CD4-positive, alpha-beta T cell (primary cell): ENCODE measurements at regions not wholly inside any gene's neighbourhood (a gene's known extent, or its start where the extent isn't known, plus 50 kb on each side); places are given as distances from the start of the nearest gene placed in this dataset.

Experiments
- ATAC-seq: fragments of 200-7000 bp; cut with Tn5 transposase; one replicate; pipeline ENCODE4 v1.10.0; 2022; ENCODE audit warnings: mild to moderate bottlenecking; ENCODE audit not compliant: poor library complexity
- CTCF ChIA-PET: fragments of 350-600 bp; sonication (Branson Sonifier 250); formaldehyde crosslinking; loops from one replicate; lab custom pipeline; 2021; ENCODE audit warnings: antibody characterized with exemption, inconsistent platforms; lab: Charles Lee
- POLR2A ChIA-PET: fragments of 350-600 bp; sonication (Branson Sonifier 250); formaldehyde crosslinking; loops from one replicate; lab custom pipeline; 2021; ENCODE audit warnings: antibody characterized with exemption, inconsistent platforms; lab: Charles Lee
- DNase-seq, 14 experiments: peaks; one replicate each; pipeline ENCODE4 v3.0.0-alpha.2; 2013 to 2020; ENCODE audit warnings: mixed read lengths in 2 of 14
- H3K27ac ChIP-seq, 2 donors: one replicate each; pipeline versions ENCODE4 v1.5.1 to v1.7.0; 2013; ENCODE audit warnings: low read length in 2 of 2, low read depth in 1 of 2, mild to moderate bottlenecking in 1 of 2
- H3K27me3 ChIP-seq, 2 experiments: 1 replicate in 1 of 2; 2 replicates in 1 of 2; pipeline versions ENCODE4 v1.6.1 to v1.7.0; 2013; ENCODE audit warnings: low read length in 2 of 2, control low read depth in 1 of 2, mild to moderate bottlenecking in 1 of 2, moderate library complexity in 1 of 2; ENCODE audit not compliant: insufficient read depth in 2 of 2, control insufficient read depth in 1 of 2
- H3K36me3 ChIP-seq: one replicate; pipeline ENCODE4 v1.6.1; 2013; ENCODE audit warnings: low read length, control low read depth; ENCODE audit not compliant: insufficient read depth
- H3K4me1 ChIP-seq: one replicate; pipeline ENCODE4 v1.6.1; 2013; ENCODE audit warnings: low read length, control low read depth; ENCODE audit not compliant: insufficient read depth
- H3K4me3 ChIP-seq: one replicate; pipeline ENCODE4 v1.5.1; 2013; ENCODE audit warnings: mild to moderate bottlenecking, low read length, moderate library complexity
- H3K9me3 ChIP-seq, 2 experiments: 1 replicate in 1 of 2; 2 replicates in 1 of 2; pipeline versions ENCODE4 v1.6.1 to v1.7.0; 2013; ENCODE audit warnings: low read length in 2 of 2, mild to moderate bottlenecking in 2 of 2, control low read depth in 1 of 2, moderate library complexity in 1 of 2; ENCODE audit not compliant: control insufficient read depth in 1 of 2, insufficient read depth in 1 of 2
- H3K27ac Mint-ChIP-seq: one replicate; pipeline ENCODE4 v1.8.0; 2020; ENCODE audit warnings: mixed read lengths
- H3K27me3 Mint-ChIP-seq: one replicate; pipeline ENCODE4 v1.8.0; 2021; ENCODE audit warnings: mixed read lengths
- H3K36me3 Mint-ChIP-seq: one replicate; pipeline ENCODE4 v1.8.0; 2021; ENCODE audit warnings: low read depth, mixed read lengths
- H3K4me1 Mint-ChIP-seq: one replicate; pipeline ENCODE4 v1.8.0; 2021; ENCODE audit warnings: low read depth, mixed read lengths
- H3K4me3 Mint-ChIP-seq: one replicate; pipeline ENCODE4 v1.8.0; 2020; ENCODE audit warnings: mild to moderate bottlenecking, mixed read lengths
- H3K9me3 Mint-ChIP-seq: one replicate; pipeline ENCODE4 v1.8.0; 2020; ENCODE audit warnings: mixed read lengths
- CTCF ChIP-seq: fragments of 200-600 bp; IDR thresholded peaks from one replicate; pipeline ENCODE4 v1.8.0; 2022; ENCODE audit warnings: antibody characterized with exemption, mild to moderate bottlenecking
- intact Hi-C, 2 experiments: fragments of 100-400 bp; cut with DNase I in 1 of 2; cut with micrococcal nuclease in 1 of 2; formaldehyde crosslinking; loops; one replicate each; pipeline versions ENCODE4 v1.15.1 to v1.9.0; 2023 to 2025; cut with DNase I, micrococcal nuclease

- no peak overlapping the region for H3K4me3 ChIP-seq
- ATAC-seq (no peak), DNase-seq (no peak)
- H3K27ac ChIP-seq: no peak overlapping the region
- ChIA-PET CTCF (interaction anchor here (1.0 kb wide), 1 partner anchor 11 kb away, joined by 3 read pairs; no protein-coding TSS in a partner anchor), POLR2A (no interaction called here)
- no peak overlapping the region for H3K4me3 Mint-ChIP-seq
- no peaks in the 10 kb centered on the region for H3K4me1 Mint-ChIP-seq
- no peaks in the 10 kb centered on the region for H3K36me3 ChIP-seq
- H3K36me3 Mint-ChIP-seq: no peaks in the 10 kb centered on the region
- H3K27ac Mint-ChIP-seq: no peak overlapping the region
- TF ChIP-seq CTCF: no peak
- intact Hi-C loops: no loop called here
- peaks cover 6% of the 10 kb centered on the region for H3K27me3 Mint-ChIP-seq
- H3K27me3 ChIP-seq: no peaks in the 10 kb centered on the region
- H3K9me3 Mint-ChIP-seq: no peaks in the 10 kb centered on the region
- H3K9me3 ChIP-seq: no peaks in the 10 kb centered on the region
- H3K4me1 ChIP-seq: no peaks in the 10 kb centered on the region
Measured at GRCh38 chr10:64080071-64080470, 558.9 kb downstream of the REEP3 start.

GRCh38 chr10:64081947-64082482 lies 560.8 kb downstream of the REEP3 start:
- CTCF ChIA-PET: no interaction called here
- POLR2A ChIA-PET: no interaction called here

GRCh38 chr10:64086083-64086767 lies 565.0 kb downstream of the REEP3 start:
- TF ChIP-seq CTCF: no peak
- H3K36me3 ChIP-seq: no peaks in the 10 kb centered on the region
- H3K27me3 ChIP-seq: no peaks in the 10 kb centered on the region
- ChIA-PET CTCF (no interaction called here), POLR2A (interaction anchor here (0.6 kb wide), 1 partner anchor 22 kb away, joined by 3 read pairs; no protein-coding TSS in a partner anchor)
- no peaks in the 10 kb centered on the region for H3K4me1 ChIP-seq
- DNase-seq (no peak), ATAC-seq (no peak)
- no peak overlapping the region for H3K4me3 Mint-ChIP-seq
- H3K27me3 Mint-ChIP-seq: no peaks in the 10 kb centered on the region
- no peak overlapping the region for H3K4me3 ChIP-seq
- no peaks in the 10 kb centered on the region for H3K9me3 Mint-ChIP-seq
- no peaks in the 10 kb centered on the region for H3K9me3 ChIP-seq
- intact Hi-C loops: no loop called here
- H3K27ac ChIP-seq: no peak overlapping the region
- H3K27ac Mint-ChIP-seq: no peak overlapping the region
- H3K36me3 Mint-ChIP-seq: no peaks in the 10 kb centered on the region
- no peaks in the 10 kb centered on the region for H3K4me1 Mint-ChIP-seq

More at GRCh38 chr10:64081947-64082482, 560.8 kb downstream of the REEP3 start:
- Histone ChIP-seq H3K4me3 (no peak overlapping the region), H3K9me3 (no peaks in the 10 kb centered on the region), H3K36me3 (no peaks in the 10 kb centered on the region), H3K27me3 (no peaks in the 10 kb centered on the region), H3K4me1 (no peaks in the 10 kb centered on the region), H3K27ac (no peak overlapping the region)
- TF ChIP-seq CTCF: no peak
- Mint-ChIP-seq H3K4me3 (no peak overlapping the region), H3K27me3 (peaks cover 6% of the 10 kb centered on the region), H3K4me1 (no peaks in the 10 kb centered on the region), H3K36me3 (no peaks in the 10 kb centered on the region), H3K9me3 (no peaks in the 10 kb centered on the region), H3K27ac (no peak overlapping the region)
- intact Hi-C loops: no loop called here
- DNase-seq (no peak), ATAC-seq (no peak)
